ENCODE measurements at regions not wholly inside any gene's neighbourhood (a gene's known extent, or its start where the extent isn't known, plus 50 kb on each side); places are given as distances from the start of the nearest gene placed in this dataset.

- Mint-ChIP-seq H3K27me3 (ENCODE audit: insufficient read depth, unreplicated experiment) (no peaks in the 10 kb centered on the region), H3K9me3 (ENCODE audit: unreplicated experiment) (no peaks in the 10 kb centered on the region), H3K4me3 (ENCODE audit: unreplicated experiment) (no peak overlapping the region), H3K4me1 (ENCODE audit: insufficient read depth, unreplicated experiment) (no peaks in the 10 kb centered on the region), H3K27ac (ENCODE audit: low read depth, unreplicated experiment) (no peak overlapping the region), H3K36me3 (ENCODE audit: insufficient read depth, unreplicated experiment) (no peaks in the 10 kb centered on the region)
- ChIA-PET CTCF (interaction anchor here (0.7 kb wide), 1 partner anchor 27 kb away, joined by 5 read pairs; no protein-coding TSS in a partner anchor), POLR2A (no interaction called here)
- no peak for TF ChIP-seq CTCF (IDR thresholded peaks at IDR 0.05; ENCODE audit: unreplicated experiment)
- intact Hi-C loops (cut with micrococcal nuclease) = no loop called here
- no TSS peak for BruUV-seq (replicated peaks)
- no peak for DNase-seq (ENCODE audit: unreplicated experiment)
Observed at GRCh38 chr6:48774276-48774675, 663.3 kb upstream of the PTCHD4 start.

- BruUV-seq (replicated peaks) = no TSS peak
- CTCF ChIA-PET = interaction anchor here (0.5 to 2.8 kb wide), 19 partner anchors 16 to 1032 kb away, joined by 3 to 33 read pairs (median 4); no protein-coding TSS in a partner anchor
- H3K27me3 Mint-ChIP-seq (ENCODE audit: insufficient read depth, unreplicated experiment) = no peaks in the 10 kb centered on the region
- TF ChIP-seq CTCF (IDR thresholded peaks at IDR 0.05; ENCODE audit: unreplicated experiment) = no peak
- no peaks in the 10 kb centered on the region for H3K36me3 Mint-ChIP-seq (ENCODE audit: insufficient read depth, unreplicated experiment)
- H3K27ac Mint-ChIP-seq (ENCODE audit: low read depth, unreplicated experiment) = peak overlapping the region; percentile 41
- peak; percentile 81 for DNase-seq (ENCODE audit: unreplicated experiment)
- no peaks in the 10 kb centered on the region for H3K9me3 Mint-ChIP-seq (ENCODE audit: unreplicated experiment)
- H3K4me3 Mint-ChIP-seq (ENCODE audit: unreplicated experiment) = no peak overlapping the region
- peaks cover 19% of the 10 kb centered on the region for H3K4me1 Mint-ChIP-seq (ENCODE audit: insufficient read depth, unreplicated experiment)
- intact Hi-C loops (cut with micrococcal nuclease) = loop anchor here (1.0 kb wide), 2 partner anchors 61 to 644 kb away; no protein-coding TSS in a partner anchor
- POLR2A ChIA-PET = interaction anchor here (0.6 to 1.6 kb wide), 3 partner anchors 555 to 979 kb away, joined by 3 to 14 read pairs (median 3); no protein-coding TSS in a partner anchor
Observed at GRCh38 chr6:48766349-48766748, 655.4 kb upstream of the PTCHD4 start.

- CTCF ChIA-PET = interaction anchor here (0.6 to 2.8 kb wide), 49 partner anchors 11 to 1135 kb away, joined by 3 to 33 read pairs (median 4); no protein-coding TSS in a partner anchor
- DNase-seq (ENCODE audit: unreplicated experiment) = peak; percentile 74
Observed at GRCh38 chr6:48765352-48765961, 654.5 kb upstream of the PTCHD4 start.

More at GRCh38 chr6:48765352-48765961, 654.5 kb upstream of the PTCHD4 start:
- intact Hi-C loops (cut with micrococcal nuclease) = loop anchor here (1.0 kb wide), 2 partner anchors 678 to 977 kb away; no protein-coding TSS in a partner anchor
- POLR2A ChIA-PET = interaction anchor here (0.5 to 1.9 kb wide), 8 partner anchors 14 to 980 kb away, joined by 3 to 14 read pairs (median 3); no protein-coding TSS in a partner anchor
- TF ChIP-seq CTCF (IDR thresholded peaks at IDR 0.05; ENCODE audit: unreplicated experiment) = peak; percentile 51
- peaks cover 19% of the 10 kb centered on the region for H3K4me1 Mint-ChIP-seq (ENCODE audit: insufficient read depth, unreplicated experiment)
- H3K27me3 Mint-ChIP-seq (ENCODE audit: insufficient read depth, unreplicated experiment) = no peaks in the 10 kb centered on the region
- no peaks in the 10 kb centered on the region for H3K36me3 Mint-ChIP-seq (ENCODE audit: insufficient read depth, unreplicated experiment)
- no TSS peak for BruUV-seq (replicated peaks)
- H3K9me3 Mint-ChIP-seq (ENCODE audit: unreplicated experiment) = no peaks in the 10 kb centered on the region
- no peak overlapping the region for H3K4me3 Mint-ChIP-seq (ENCODE audit: unreplicated experiment)
- peak overlapping the region; percentile 39 for H3K27ac Mint-ChIP-seq (ENCODE audit: low read depth, unreplicated experiment)

All from MCF 10A (cell line).